ENCODE measurements at regions not wholly inside any gene's neighbourhood (a gene's known extent, or its start where the extent isn't known, plus 50 kb on each side); places are given as distances from the start of the nearest gene placed in this dataset.
"Not testable (repeated sequence)": the region's sequence is repeated elsewhere in the genome, so short reads cannot be mapped to it uniquely, and the experiment has no call there.

- not testable (repeated sequence) for DNase-seq
Observed at GRCh38 chr2:139538332-139539020, 758.3 kb upstream of the NXPH2 start.

GRCh38 chr2:139529080-139529479, 748.9 kb upstream of the NXPH2 start:
- no peak for DNase-seq

- no peak for DNase-seq
Observed at GRCh38 chr2:139526781-139527180, 746.6 kb upstream of the NXPH2 start.

- DNase-seq = no peak
Observed at GRCh38 chr2:139518321-139518720, 738.1 kb upstream of the NXPH2 start.

DNA sequence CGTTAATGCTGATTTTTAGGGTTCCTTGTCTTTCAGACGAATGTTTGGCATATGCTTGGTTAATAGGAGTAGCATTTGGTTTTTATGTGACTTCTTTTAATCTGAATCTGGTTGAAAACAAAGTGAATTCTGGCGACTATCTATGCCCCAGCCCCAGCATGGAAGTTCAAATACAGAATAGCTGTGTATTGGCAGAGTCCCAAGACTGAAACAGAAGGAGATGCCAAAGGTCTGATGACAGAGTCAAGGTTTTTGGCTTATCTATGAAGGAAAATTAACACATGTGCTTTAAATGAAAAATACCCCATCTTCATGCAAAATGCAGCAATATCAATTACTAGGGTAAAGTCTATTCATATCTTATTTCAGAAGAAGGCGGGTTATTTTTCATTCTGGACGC, 734.8 kb upstream of the NXPH2 start:
- no peak for DNase-seq

GRCh38 chr2:139495851-139496250, 715.7 kb upstream of the NXPH2 start:
- DNase-seq = no peak

- DNase-seq = no peak
Observed at GRCh38 chr2:139492131-139492680, 712.0 kb upstream of the NXPH2 start.

DNA sequence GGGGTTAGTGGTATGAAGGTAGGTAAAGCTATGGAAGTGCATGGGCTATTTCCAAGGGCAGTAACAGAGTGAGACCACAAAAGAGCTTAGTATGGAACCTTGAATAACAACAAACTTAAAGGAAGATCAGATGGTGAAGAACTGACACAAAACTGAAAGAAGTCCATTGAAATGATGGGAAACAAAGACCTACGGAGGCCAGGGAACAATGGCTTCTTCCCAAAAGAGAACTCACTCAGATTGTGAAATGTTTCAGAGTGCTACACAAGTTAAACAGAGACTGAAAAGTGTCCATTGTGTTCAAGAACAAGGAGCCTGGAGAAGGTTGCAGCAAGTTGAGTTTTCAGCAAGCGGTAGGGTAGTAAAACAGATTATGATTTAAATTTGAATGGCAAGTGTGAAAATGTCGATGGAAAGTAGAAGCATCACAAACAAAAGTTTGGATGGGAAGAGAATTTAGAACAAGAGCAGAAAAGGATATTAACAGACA, 700.0 kb upstream of the NXPH2 start:
- no peak for DNase-seq

- peak; percentile 82 for DNase-seq
Observed at GRCh38 chr2:139478165-139478914, 698.1 kb upstream of the NXPH2 start.

GRCh38 chr2:139477618-139478017, 697.4 kb upstream of the NXPH2 start:
- DNase-seq = no peak

- no peak for DNase-seq
Observed at GRCh38 chr2:139469985-139470384, 689.8 kb upstream of the NXPH2 start.

- DNase-seq = no peak
Observed at GRCh38 chr2:139465789-139466188, 685.6 kb upstream of the NXPH2 start.

- DNase-seq = no peak
Observed at GRCh38 chr2:139457873-139458272, 677.7 kb upstream of the NXPH2 start.

GRCh38 chr2:139454251-139454650, 674.1 kb upstream of the NXPH2 start:
- no peak for DNase-seq

GRCh38 chr2:139439100-139439499, 658.9 kb upstream of the NXPH2 start:
- DNase-seq = no peak

- DNase-seq = no peak
Observed at GRCh38 chr2:139438478-139438877, 658.3 kb upstream of the NXPH2 start.

- no peak for DNase-seq
Observed at GRCh38 chr2:139427164-139427563, 647.0 kb upstream of the NXPH2 start.

DNA sequence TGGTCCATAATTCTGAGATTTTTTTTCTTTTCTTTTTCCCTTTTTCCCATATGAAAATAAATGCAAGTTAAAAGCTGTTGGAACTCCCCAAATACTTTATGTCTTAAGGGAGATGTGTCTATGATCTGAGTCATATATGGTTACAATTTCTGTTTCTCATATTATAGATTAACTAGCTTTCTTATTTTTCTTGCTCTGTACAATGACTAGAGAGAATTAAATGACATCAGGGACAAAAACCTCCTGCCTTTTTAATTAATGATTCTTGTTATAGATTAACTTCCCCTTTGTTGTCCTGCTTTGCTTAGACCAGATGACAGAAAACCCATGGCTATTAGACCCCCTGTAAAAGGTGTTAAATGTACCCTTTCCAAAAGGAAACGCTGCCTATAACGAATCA, 643.9 kb upstream of the NXPH2 start:
- DNase-seq = no peak

DNA sequence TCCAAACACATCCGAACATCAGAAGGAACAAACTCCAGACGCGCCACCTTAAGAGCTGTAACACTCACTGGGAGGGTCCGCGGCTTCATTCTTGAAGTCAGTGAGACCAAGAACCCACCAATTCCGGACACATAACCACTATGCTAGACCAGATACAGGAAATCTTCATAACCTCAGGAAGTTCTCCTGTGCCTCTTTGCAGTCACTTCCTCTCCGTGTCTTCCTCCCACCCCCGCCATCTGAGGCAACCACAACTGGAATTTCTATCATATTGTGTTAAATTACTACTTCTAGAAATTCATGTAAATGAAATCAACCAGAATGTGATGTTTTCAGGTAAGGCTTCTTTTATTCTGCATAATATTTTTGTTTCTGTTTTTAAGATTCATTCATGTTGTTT, 631.0 kb upstream of the NXPH2 start:
- DNase-seq = no peak

GRCh38 chr2:139410833-139411174, 630.6 kb upstream of the NXPH2 start:
- not testable (repeated sequence) for DNase-seq

DNA sequence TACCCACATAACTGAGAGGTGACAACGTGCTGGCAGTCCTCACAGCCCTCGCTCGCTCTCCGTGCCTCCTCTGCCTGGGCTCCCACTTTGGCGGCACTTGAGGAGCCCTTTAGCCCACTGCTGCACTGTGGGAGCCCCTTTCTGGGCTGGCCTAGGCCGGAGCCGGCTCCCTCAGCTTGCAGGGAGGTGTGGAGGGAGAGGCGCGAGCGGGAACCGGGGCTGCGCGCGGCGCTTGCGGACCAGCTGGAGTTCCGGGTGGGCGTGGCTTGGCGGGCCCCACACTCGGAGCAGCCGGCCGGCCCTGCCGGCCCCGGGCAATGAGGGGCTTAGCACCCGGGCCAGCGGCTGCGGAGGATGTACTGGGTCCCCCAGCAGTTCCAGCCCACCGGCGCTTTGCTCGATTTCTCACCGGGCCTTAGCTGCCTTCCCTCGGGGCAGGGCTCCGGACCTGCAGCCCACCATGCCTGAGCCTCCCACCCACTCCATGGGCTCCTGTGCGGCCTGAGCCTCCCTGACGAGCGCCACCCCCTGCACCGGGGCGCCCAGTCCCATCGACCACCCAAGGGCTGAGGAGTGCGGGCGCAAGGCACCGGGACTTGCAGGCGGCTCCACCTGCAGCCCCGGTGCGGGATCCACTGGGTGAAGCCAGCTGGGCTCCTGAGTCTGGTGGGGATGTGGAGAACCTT, 630.1 kb upstream of the NXPH2 start:
- not testable (repeated sequence) for DNase-seq

DNA sequence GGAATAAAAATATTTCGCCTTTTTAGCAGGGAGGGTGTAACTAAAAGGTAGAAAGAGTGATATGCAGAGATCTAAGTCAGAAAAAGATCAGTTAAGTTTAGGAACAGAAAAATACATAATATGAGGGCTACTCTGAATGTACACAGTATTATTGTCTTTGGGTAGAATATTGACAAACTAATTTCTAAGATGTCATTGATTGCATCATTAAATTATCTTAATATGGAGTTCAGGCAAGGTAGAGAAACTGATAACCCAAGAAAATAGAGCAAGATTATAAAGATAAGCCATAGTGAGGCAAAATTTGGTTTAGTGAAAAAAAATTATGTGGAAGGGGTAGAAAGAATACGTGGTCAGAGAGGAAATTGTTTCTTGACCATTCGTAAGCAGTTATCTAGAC, 629.0 kb upstream of the NXPH2 start:
- no peak for DNase-seq

DNA sequence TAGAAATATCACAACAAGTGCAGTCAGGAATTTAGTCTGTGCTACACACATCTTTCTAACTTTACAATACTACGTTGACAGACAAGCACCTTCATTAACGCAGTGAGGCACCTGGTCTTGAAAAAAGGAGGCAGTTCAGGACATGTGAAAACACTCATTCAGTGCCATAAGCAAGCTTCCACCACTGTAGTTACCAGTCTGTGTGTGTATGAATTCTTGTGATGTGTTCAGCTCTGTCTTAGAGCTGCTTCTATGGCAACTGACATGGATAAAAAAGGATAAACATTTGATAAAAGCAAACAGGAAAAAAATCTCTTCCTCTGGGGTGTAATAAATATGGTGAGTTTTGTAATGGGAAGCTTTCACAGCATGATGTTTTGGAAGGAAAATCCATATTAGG, 623.8 kb upstream of the NXPH2 start:
- no peak for DNase-seq

GRCh38 chr2:139394801-139395200, 614.6 kb upstream of the NXPH2 start:
- no peak for DNase-seq

Measured in NCI-H1105 (cell line).